Esophagus muscularis mucosa (tissue), 4 donors: ENCODE measurements at regions not wholly inside any gene's neighbourhood (a gene's known extent, or its start where the extent isn't known, plus 50 kb on each side); places are given as distances from the start of the nearest gene placed in this dataset.
"Not testable (repeated sequence)": the region's sequence is repeated elsewhere in the genome, so short reads cannot be mapped to it uniquely, and the experiment has no call there.

ENCODE experiments used
- DNase-seq: peaks from one replicate; pipeline ENCODE4 v3.0.0-alpha.2; 2017; ENCODE audit errors: extremely low spot score
- H3K27ac ChIP-seq, 4 donors: fragments of 200-600 bp; sonication (generic); replicated peaks in 1 of 4; 1 replicate in 3 of 4; 2 replicates in 1 of 4; pipeline ENCODE4 v1.5.1; 2016 to 2019; ENCODE audit warnings: mild to moderate bottlenecking in 1 of 4
- H3K27me3 ChIP-seq, 4 donors: fragments of 200-600 bp; sonication (generic); one replicate each; pipeline versions ENCODE4 v1.5.1 to v1.6.0; 2016 to 2019
- H3K36me3 ChIP-seq, 4 donors: fragments of 200-600 bp; sonication (generic); one replicate each; pipeline ENCODE4 v1.5.1; 2016 to 2019
- H3K4me1 ChIP-seq, 4 donors: fragments of 200-600 bp; sonication (generic); one replicate each; pipeline ENCODE4 v1.5.1; 2016 to 2019
- H3K4me3 ChIP-seq, 4 donors: fragments of 200-600 bp; sonication (generic); 1 replicate in 2 of 4; 2 replicates in 2 of 4; pipeline ENCODE4 v1.5.1; 2016 to 2019; ENCODE audit warnings: mild to moderate bottlenecking in 4 of 4, moderate library complexity in 1 of 4
- H3K9me3 ChIP-seq, 4 donors: fragments of 200-600 bp; sonication (generic); 1 replicate in 3 of 4; 2 replicates in 1 of 4; pipeline ENCODE4 v1.5.1; 2016 to 2019
- EP300 ChIP-seq: sonication (generic); formaldehyde crosslinking; IDR thresholded peaks from one replicate; pipeline ENCODE4 v1.6.1; 2017; ENCODE audit warnings: antibody characterized with exemption
- POLR2A ChIP-seq: fragments of 450-650 bp; IDR thresholded peaks from one replicate; pipeline ENCODE4 v1.6.1; 2017; ENCODE audit warnings: antibody characterized with exemption, moderate library complexity, mild to moderate bottlenecking, low read depth
- POLR2AphosphoS5 ChIP-seq, 2 donors: sonication (generic); formaldehyde crosslinking; IDR thresholded peaks; one replicate each; pipeline ENCODE4 v1.6.1; 2017; ENCODE audit warnings: antibody characterized with exemption in 2 of 2
- WGBS: methylation state at CpG from one replicate; pipeline ENCODE4 v1.1.5; 2018; 5-methylcytosine and 5-hydroxymethylcytosine counted together
- intact Hi-C: fragments of 100-400 bp; cut with DNase I; formaldehyde crosslinking; loops from one replicate; pipeline ENCODE4 v1.15.1; 2023
- TF ChIP-seq, protein P1 (sequence below), 3 experiments: fragments of 200-600 bp in 2 of 3; fragments of 450-650 bp in 1 of 3; sonication (generic) in 2 of 3; IDR thresholded peaks; one replicate each; pipeline ENCODE4 v1.5.1; 2017 to 2019; ENCODE audit warnings: antibody characterized with exemption in 3 of 3, mild to moderate bottlenecking in 2 of 3, moderate library complexity in 1 of 3

- H3K27me3 ChIP-seq, result peaks cover 0 to 22% (median 0%) of the 10 kb centered on the region in 4 donors
- intact Hi-C loops, result no loop called here
- WGBS, result no CpG with 5 or more reads among the region's 1 CpG
- peak; percentile 39 for DNase-seq
- H3K4me3 ChIP-seq, result no peak overlapping the region
- no peaks in the 10 kb centered on the region for H3K9me3 ChIP-seq
- no peak overlapping the region for H3K27ac ChIP-seq
- TF ChIP-seq EP300 (no peak), POLR2A (no peak), POLR2AphosphoS5 (IDR thresholded peaks at IDR 0.05) (no peak)
- TF ChIP-seq, protein P1, sequence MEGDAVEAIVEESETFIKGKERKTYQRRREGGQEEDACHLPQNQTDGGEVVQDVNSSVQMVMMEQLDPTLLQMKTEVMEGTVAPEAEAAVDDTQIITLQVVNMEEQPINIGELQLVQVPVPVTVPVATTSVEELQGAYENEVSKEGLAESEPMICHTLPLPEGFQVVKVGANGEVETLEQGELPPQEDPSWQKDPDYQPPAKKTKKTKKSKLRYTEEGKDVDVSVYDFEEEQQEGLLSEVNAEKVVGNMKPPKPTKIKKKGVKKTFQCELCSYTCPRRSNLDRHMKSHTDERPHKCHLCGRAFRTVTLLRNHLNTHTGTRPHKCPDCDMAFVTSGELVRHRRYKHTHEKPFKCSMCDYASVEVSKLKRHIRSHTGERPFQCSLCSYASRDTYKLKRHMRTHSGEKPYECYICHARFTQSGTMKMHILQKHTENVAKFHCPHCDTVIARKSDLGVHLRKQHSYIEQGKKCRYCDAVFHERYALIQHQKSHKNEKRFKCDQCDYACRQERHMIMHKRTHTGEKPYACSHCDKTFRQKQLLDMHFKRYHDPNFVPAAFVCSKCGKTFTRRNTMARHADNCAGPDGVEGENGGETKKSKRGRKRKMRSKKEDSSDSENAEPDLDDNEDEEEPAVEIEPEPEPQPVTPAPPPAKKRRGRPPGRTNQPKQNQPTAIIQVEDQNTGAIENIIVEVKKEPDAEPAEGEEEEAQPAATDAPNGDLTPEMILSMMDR (IDR thresholded peaks at IDR 0.05), result no peak
- no peaks in the 10 kb centered on the region for H3K36me3 ChIP-seq
- H3K4me1 ChIP-seq, result no peaks in the 10 kb centered on the region
Measured at GRCh38 chr7:55261386-55261770, 103.8 kb upstream of the LANCL2 start.

DNA sequence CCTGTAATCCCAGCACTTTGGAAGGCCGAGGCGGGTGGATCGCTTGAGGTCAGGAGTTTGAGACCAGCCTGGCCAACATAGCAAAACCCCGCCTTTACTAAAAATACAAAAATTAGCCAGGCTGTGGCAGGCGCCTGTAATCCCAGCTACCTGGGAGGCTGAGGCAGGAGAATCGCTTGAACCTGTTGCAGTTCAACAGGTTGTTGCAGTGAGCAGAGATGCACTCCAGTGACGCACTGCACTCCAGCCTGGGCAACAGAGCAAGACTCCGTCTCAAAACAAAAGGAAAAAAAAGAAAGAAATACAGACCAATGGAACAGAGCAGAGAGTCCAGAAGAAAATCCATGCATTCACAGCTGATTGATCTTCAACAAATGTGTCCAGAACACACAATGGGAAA, 99.8 kb upstream of the LANCL2 start:
- H3K36me3 ChIP-seq, H3K27ac ChIP-seq, H3K9me3 ChIP-seq, intact Hi-C loops, H3K4me1 ChIP-seq, DNase-seq, H3K4me3 ChIP-seq: not testable (repeated sequence)
- WGBS, result 90% methylated on average over 8 of the region's 8 CpGs
- peaks cover 0 to 17% (median 0%) of the 10 kb centered on the region in 4 donors for H3K27me3 ChIP-seq

DNA sequence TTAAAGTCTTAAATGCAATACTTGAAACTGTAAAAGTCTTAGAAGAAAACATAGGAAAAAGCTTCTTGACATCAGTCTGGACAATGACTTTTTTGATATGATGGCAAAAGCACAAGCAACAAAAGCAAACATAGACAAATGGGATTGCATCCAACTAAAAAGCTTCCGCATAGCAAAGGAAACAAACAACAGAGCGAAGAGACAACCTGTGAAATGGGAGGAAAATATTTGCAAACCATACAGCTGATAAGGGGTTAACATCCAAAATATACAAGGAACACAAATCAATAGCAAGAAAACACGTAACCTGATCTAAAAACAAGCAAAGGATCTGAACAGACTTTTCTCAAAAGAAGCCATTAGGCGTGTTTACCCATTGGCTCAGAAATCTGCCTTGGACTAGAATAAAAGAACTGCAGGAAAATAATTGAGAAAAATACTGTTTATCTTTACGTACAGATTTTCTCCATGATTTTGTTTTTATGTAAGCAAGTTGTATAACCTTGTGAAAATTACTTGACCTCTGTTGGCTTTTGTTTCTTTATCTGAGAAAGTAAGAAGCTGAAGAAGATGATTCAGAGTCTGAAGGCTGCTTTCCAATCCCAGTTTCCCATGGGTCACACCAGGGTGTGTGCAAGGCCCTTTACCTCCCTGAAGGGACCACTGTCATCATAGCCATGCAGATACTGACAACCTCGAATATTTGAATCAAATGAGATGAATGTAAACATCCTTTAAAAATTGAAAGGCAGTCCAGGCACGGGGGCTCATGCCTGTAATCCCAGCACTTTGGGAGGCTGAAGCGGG, 99.1 kb upstream of the LANCL2 start:
- Histone ChIP-seq H3K36me3 (no peaks in the 10 kb centered on the region), H3K9me3 (no peaks in the 10 kb centered on the region), H3K4me1 (no peaks in the 10 kb centered on the region), H3K27me3 (peaks cover 0 to 15% (median 0%) of the 10 kb centered on the region in 4 donors), H3K4me3 (no peak overlapping the region), H3K27ac (no peak overlapping the region)
- TF ChIP-seq EP300, result no peak
- DNase-seq, result peak; percentile 31
- WGBS, result 71% methylated on average over 8 of the region's 8 CpGs
- intact Hi-C loops, result no loop called here

- peak; percentile 29 for DNase-seq
- no peaks in the 10 kb centered on the region for H3K9me3 ChIP-seq
- no peaks in the 10 kb centered on the region for H3K36me3 ChIP-seq
- H3K27me3 ChIP-seq, result peaks cover 0 to 21% (median 0%) of the 10 kb centered on the region in 4 donors
- intact Hi-C loops, result no loop called here
- H3K4me3 ChIP-seq, result no peak overlapping the region
- no peak overlapping the region for H3K27ac ChIP-seq
- TF ChIP-seq, protein P1 (IDR thresholded peaks at IDR 0.05), result no peak
- TF ChIP-seq POLR2AphosphoS5 (IDR thresholded peaks at IDR 0.05) (no peak), POLR2A (no peak), EP300 (no peak)
- H3K4me1 ChIP-seq, result no peaks in the 10 kb centered on the region
- 87% methylated on average over 8 of the region's 8 CpGs for WGBS
Measured at GRCh38 chr7:55271069-55271626, 94.0 kb upstream of the LANCL2 start.

- TF ChIP-seq POLR2A (no peak), POLR2AphosphoS5 (IDR thresholded peaks at IDR 0.05) (no peak), EP300 (no peak)
- TF ChIP-seq, protein P1 (IDR thresholded peaks at IDR 0.05), result no peak
- Histone ChIP-seq H3K4me3 (no peak overlapping the region), H3K27me3 (peaks cover 0 to 21% (median 0%) of the 10 kb centered on the region in 4 donors), H3K4me1 (no peaks in the 10 kb centered on the region), H3K36me3 (no peaks in the 10 kb centered on the region), H3K27ac (no peak overlapping the region), H3K9me3 (no peaks in the 10 kb centered on the region)
- DNase-seq, result peak; percentile 83
- intact Hi-C loops, result no loop called here
- 93% methylated on average over 5 of the region's 7 CpGs for WGBS
Measured at GRCh38 chr7:55271661-55272060, 93.5 kb upstream of the LANCL2 start.
